K562 (cell line): ENCODE measurements at regions not wholly inside any gene's neighbourhood (a gene's known extent, or its start where the extent isn't known, plus 50 kb on each side); places are given as distances from the start of the nearest gene placed in this dataset.
A peak's percentile ranks its signal among the peaks of the same experiment; 100 is the strongest.

Experiments
- ATAC-seq: fragments of 200-7000 bp; cut with Tn5 transposase; 3 replicates; pipeline ENCODE4 v1.9.1; 2020; ENCODE audit warnings: moderate library complexity
- BruUV-seq: library from RNA; stranded (reverse); fragments of 400-500 nt; replicated peaks from 2 replicates; lab custom pipeline; 2021; lab: Mats Ljungman, UMichigan
- CTCF ChIA-PET: fragments of 300-600 bp; formaldehyde crosslinking; extraction: SDS; loops from one replicate; lab custom pipeline; 2021; ENCODE audit warnings: low intra/inter-chr PET ratio; lab: Yijun Ruan, JAX
- POLR2A ChIA-PET: fragments of 300-600, 350-650 bp; sonication (Branson Sonifier 250); formaldehyde crosslinking; extraction: SDS; loops from one replicate; lab custom pipeline; 2021; ENCODE audit warnings: antibody characterized with exemption, inconsistent platforms; lab: Yijun Ruan, JAX
- DNase-seq, 4 experiments: peaks; one replicate each; pipeline versions ENCODE4 v3.0.0 to v3.0.0-alpha.2; 2011 to 2018; ENCODE audit warnings: low spot score in 3 of 4, mixed read lengths in 3 of 4; ENCODE audit errors: extremely low read depth in 1 of 4
- FAIRE-seq: peaks from 2 replicates; lab custom pipeline; 2011; peaks lifted over from hg19 to GRCh38; lab: Jason Lieb, UNC
- H2AFZ ChIP-seq: 2 replicates; pipeline ENCODE4 v1.6.0; 2011; ENCODE audit warnings: low read depth, low read length, control low read depth, inconsistent platforms
- H3K27ac ChIP-seq: fragments of 200-600 bp; 3 replicates; pipeline ENCODE4 v1.8.0; 2011; ENCODE audit warnings: low read depth, mild to moderate bottlenecking, control low read depth, inconsistent platforms, low read length, moderate library complexity, mixed read lengths; ENCODE audit errors: extremely low read depth
- H3K27me3 ChIP-seq, 2 experiments: fragments of 300-600 bp in 1 of 2; 2 replicates in 1 of 2; 3 replicates in 1 of 2; pipeline versions ENCODE4 v1.6.0 to v1.8.0; 2011; ENCODE audit warnings: inconsistent platforms in 2 of 2, low read length in 2 of 2, mild to moderate bottlenecking in 1 of 2, mixed read lengths in 1 of 2, moderate library complexity in 1 of 2; ENCODE audit not compliant: control insufficient read depth in 2 of 2, insufficient read depth in 2 of 2
- H3K36me3 ChIP-seq: fragments of 300-600 bp; 3 replicates; pipeline ENCODE4 v1.8.0; 2011; ENCODE audit warnings: mild to moderate bottlenecking, low read length, inconsistent platforms; ENCODE audit not compliant: control insufficient read depth, insufficient read depth
- H3K4me1 ChIP-seq, 2 experiments: fragments of 200-600 bp in 1 of 2; replicated peaks in 1 of 2; 2 replicates in 1 of 2; 3 replicates in 1 of 2; pipeline versions ENCODE4 v1.5.1 to v1.8.0; 2011; ENCODE audit warnings: inconsistent platforms in 2 of 2, low read length in 2 of 2, mild to moderate bottlenecking in 1 of 2, mixed read lengths in 1 of 2, moderate library complexity in 1 of 2; ENCODE audit not compliant: control insufficient read depth in 2 of 2, insufficient read depth in 2 of 2
- H3K4me2 ChIP-seq: 2 replicates; pipeline ENCODE4 v1.6.1; 2011; ENCODE audit warnings: low read length, control low read depth, inconsistent platforms, mixed read lengths; ENCODE audit not compliant: insufficient read depth
- H3K4me3 ChIP-seq: fragments of 200-600 bp; sonication (generic), shearing (Covaris generic); 2 replicates; pipeline ENCODE4 v1.5.1; 2016; ENCODE audit warnings: control low read depth, inconsistent platforms
- H3K79me2 ChIP-seq: fragments of 200-600 bp; 3 replicates; pipeline ENCODE4 v1.8.0; 2011; ENCODE audit warnings: low read length, inconsistent platforms; ENCODE audit not compliant: control insufficient read depth, insufficient read depth
- H3K9ac ChIP-seq, 2 experiments: 2 replicates each; pipeline versions ENCODE4 v1.6.0 to v1.6.1; 2011; ENCODE audit warnings: low read depth in 2 of 2, low read length in 2 of 2, control low read depth in 1 of 2, inconsistent platforms in 1 of 2, mild to moderate bottlenecking in 1 of 2, mixed read lengths in 1 of 2; ENCODE audit not compliant: insufficient read depth in 1 of 2
- H3K9me1 ChIP-seq: one replicate; pipeline ENCODE4 v1.6.0; 2011; ENCODE audit warnings: inconsistent platforms, mild to moderate bottlenecking, low read length, moderate library complexity; ENCODE audit not compliant: control insufficient read depth, insufficient read depth
- H3K9me3 ChIP-seq: replicated peaks from 2 replicates; pipeline ENCODE4 v1.5.1; 2011; ENCODE audit warnings: low read depth, low read length, inconsistent platforms; ENCODE audit not compliant: control insufficient read depth, insufficient read depth
- H4K20me1 ChIP-seq: replicated peaks from 2 replicates; pipeline ENCODE4 v1.6.1; 2011; ENCODE audit warnings: low read length, inconsistent platforms, mixed read lengths; ENCODE audit not compliant: control insufficient read depth, insufficient read depth
- AFF4 ChIP-seq: sonication (generic); formaldehyde crosslinking; IDR thresholded peaks from 2 replicates; pipeline ENCODE4 v1.8.0; 2023; ENCODE audit warnings: mild to moderate bottlenecking, missing genetic modification reagents
- CREB3 ChIP-seq: fragments of 450-650 bp; conservative IDR thresholded peaks from 2 replicates; pipeline ENCODE4 v1.6.1; 2016; ENCODE audit warnings: missing genetic modification characterization, low read depth, mild to moderate bottlenecking, missing compliant biosample characterization, moderate library complexity
- HDAC2 ChIP-seq: fragments of 450-650 bp; IDR thresholded peaks from 2 replicates; pipeline ENCODE4 v1.6.1; 2016; ENCODE audit warnings: mild to moderate bottlenecking
- HOMEZ ChIP-seq: fragments of 250-450 bp; sonication (Bioruptor Pico); IDR thresholded peaks from 2 replicates; pipeline ENCODE4 v1.4.0; 2020; ENCODE audit warnings: mild to moderate bottlenecking, moderate library complexity
- KDM5B ChIP-seq: fragments of 200-600 bp; sonication (generic); IDR thresholded peaks from 2 replicates; pipeline ENCODE4 v1.6.1; 2012; ENCODE audit warnings: low read depth, mild to moderate bottlenecking, moderate library complexity, low read length, control low read depth, inconsistent platforms; ENCODE audit not compliant: insufficient replicate concordance
- MYNN ChIP-seq, 2 experiments: sonication (generic); formaldehyde crosslinking in 1 of 2; IDR thresholded peaks; 2 replicates each; pipeline versions ENCODE4 v1.5.0 to v1.6.1; 2016 to 2020; ENCODE audit warnings: antibody characterized with exemption in 1 of 2, missing genetic modification reagents in 1 of 2
- NFE2 ChIP-seq: IDR thresholded peaks from 2 replicates; pipeline ENCODE4 v1.6.1; 2014; ENCODE audit warnings: antibody characterized with exemption, low read depth
- NRF1 ChIP-seq, 2 experiments: fragments of 450-650 bp; IDR thresholded peaks in 1 of 2; conservative IDR thresholded peaks in 1 of 2; 2 replicates each; pipeline ENCODE4 v1.6.1; 2014; ENCODE audit warnings: mild to moderate bottlenecking in 2 of 2
- POLR2AphosphoS5 ChIP-seq: IDR thresholded peaks from 2 replicates; pipeline ENCODE4 v1.6.1; 2011; ENCODE audit warnings: mild to moderate bottlenecking, low read depth, low read length, moderate library complexity; ENCODE audit not compliant: control insufficient read depth, insufficient read depth
- PYGO2 ChIP-seq: fragments of 450-650 bp; IDR thresholded peaks from 2 replicates; pipeline ENCODE4 v1.6.1; 2016; ENCODE audit warnings: mild to moderate bottlenecking, missing genetic modification characterization, moderate library complexity, missing compliant biosample characterization
- XRCC5 ChIP-seq: fragments of 200-400 bp; formaldehyde crosslinking; IDR thresholded peaks from 2 replicates; pipeline ENCODE4 v1.6.1; 2017; ENCODE audit warnings: low read depth, mild to moderate bottlenecking, low read length
- ZNF224 ChIP-seq: sonication (generic); formaldehyde crosslinking; IDR thresholded peaks from 2 replicates; pipeline ENCODE4 v1.8.0; 2022; ENCODE audit warnings: mild to moderate bottlenecking, missing genetic modification reagents
- ZNF655 ChIP-seq: fragments of 250-450 bp; sonication (Bioruptor Pico); IDR thresholded peaks from 2 replicates; pipeline ENCODE4 v1.5.0; 2021
- ZNF764 ChIP-seq: fragments of 250-450 bp; sonication (Bioruptor Pico); IDR thresholded peaks from 2 replicates; pipeline ENCODE4 v1.4.0; 2020; ENCODE audit warnings: low read depth, mild to moderate bottlenecking, moderate library complexity
- WGBS: fragments of 100-300 bp; shearing (Covaris generic); methylation state at CpG from one replicate; pipeline ENCODE4 v1.1.6; 2016; ENCODE audit warnings: low coverage, mixed read lengths; ENCODE audit not compliant: insufficient coverage; ENCODE audit errors: missing lambda C conversion rate; 5-methylcytosine and 5-hydroxymethylcytosine counted together
- in situ Hi-C: fragments of 300-500 bp; cut with MboI; formaldehyde crosslinking; loops from 4 replicates; pipeline ENCODE4 v1.15.0; 2018; ENCODE audit warnings: inconsistent platforms, mixed read lengths
- intact Hi-C: fragments of 100-400 bp; cut with micrococcal nuclease; formaldehyde crosslinking; loops from 2 replicates; pipeline ENCODE4 v1.14.2; 2022

GRCh38 chr3:147222291-147222690 lies 184.1 kb downstream of the ZIC4 start (continued):
- no peak for TF ChIP-seq ZNF764 (CRISPR knock-in tag)

GRCh38 chr3:147218965-147219364 lies 187.4 kb downstream of the ZIC4 start:
- ATAC-seq: no peak
- BruUV-seq: no TSS peak
- no peaks in the 10 kb centered on the region for H3K36me3 ChIP-seq
- no peak overlapping the region for H3K4me2 ChIP-seq
- in situ Hi-C loops (no loop called here), intact Hi-C loops (no loop called here)
- no peaks in the 10 kb centered on the region for H4K20me1 ChIP-seq
- CTCF ChIA-PET: no interaction called here
- POLR2A ChIA-PET: no interaction called here
- WGBS: 2% methylated on average over 4 of the region's 4 CpGs
- H3K9me3 ChIP-seq: no peaks in the 10 kb centered on the region
- no peaks in the 10 kb centered on the region for H3K27me3 ChIP-seq
- H2AFZ ChIP-seq: no peak overlapping the region
- no peak for FAIRE-seq
- DNase-seq: peak in 1 of 4 experiments; percentile 2
- H3K79me2 ChIP-seq: no peaks in the 10 kb centered on the region
- H3K27ac ChIP-seq: no peak overlapping the region
- no peak overlapping the region for H3K9ac ChIP-seq
- no peak overlapping the region for H3K4me3 ChIP-seq
- no peaks in the 10 kb centered on the region for H3K9me1 ChIP-seq
- H3K4me1 ChIP-seq: no peaks in the 10 kb centered on the region
- TF ChIP-seq AFF4 (CRISPR knock-in tag) (no peak), HDAC2 (no peak), NRF1 (conservative IDR thresholded peaks at IDR 0.05 in 1 of 2, IDR thresholded peaks at IDR 0.05 in 1 of 2) (no peak), POLR2AphosphoS5 (no peak), ZNF224 (CRISPR knock-in tag) (no peak), ZNF655 (CRISPR knock-in tag) (no peak), MYNN (IDR thresholded peaks at IDR 0.05) (no peak), MYNN (CRISPR knock-in tag; IDR thresholded peaks at IDR 0.05) (no peak), NFE2 (no peak), CREB3 (no peak), KDM5B (no peak), HOMEZ (CRISPR knock-in tag) (no peak), XRCC5 (no peak), PYGO2 (no peak)
